ENCODE measurements at regions not wholly inside any gene's neighbourhood (a gene's known extent, or its start where the extent isn't known, plus 50 kb on each side); places are given as distances from the start of the nearest gene placed in this dataset.

- TF ChIP-seq GATA2 (IDR thresholded peaks at IDR 0.05; ENCODE audit: low read depth, low read length) (no peak), GATA3 (IDR thresholded peaks at IDR 0.05; ENCODE audit: low read depth, low read length) (no peak)
Measured at GRCh38 chrX:15188039-15188438, 81.8 kb downstream of the ASB9 start.

All from SH-SY5Y (cell line).